Astrocyte (in vitro differentiated cells and primary cell): ENCODE measurements at regions not wholly inside any gene's neighbourhood (a gene's known extent, or its start where the extent isn't known, plus 50 kb on each side); places are given as distances from the start of the nearest gene placed in this dataset.

Experiments used
- DNase-seq: peaks from one replicate; pipeline ENCODE4 v3.0.0-alpha.2; 2010; ENCODE audit warnings: low read depth
- FAIRE-seq: peaks from 2 replicates; lab custom pipeline; 2011; peaks lifted over from hg19 to GRCh38; lab: Jason Lieb, UNC
- H2AFZ ChIP-seq: 2 replicates; pipeline ENCODE4 v1.6.0; 2012; ENCODE audit warnings: low read depth, low read length, inconsistent platforms
- H3K27ac ChIP-seq: 2 replicates; pipeline ENCODE4 v1.5.1; 2011; ENCODE audit warnings: low read depth, low read length, inconsistent platforms
- H3K27me3 ChIP-seq: 2 replicates; pipeline ENCODE4 v1.6.0; 2011; ENCODE audit warnings: low read length, inconsistent platforms; ENCODE audit not compliant: insufficient read depth
- H3K36me3 ChIP-seq: 2 replicates; pipeline ENCODE4 v1.5.1; 2011; ENCODE audit warnings: low read length, inconsistent platforms; ENCODE audit not compliant: insufficient read depth
- H3K4me1 ChIP-seq: 2 replicates; pipeline ENCODE4 v1.5.1; 2011; ENCODE audit warnings: low read length, inconsistent platforms; ENCODE audit not compliant: insufficient read depth
- H3K4me2 ChIP-seq: 2 replicates; pipeline ENCODE4 v1.6.0; 2012; ENCODE audit warnings: low read length, inconsistent platforms
- H3K4me3 ChIP-seq: 2 replicates; pipeline ENCODE4 v1.5.1; 2011; ENCODE audit warnings: low read depth, mild to moderate bottlenecking, low read length, inconsistent platforms; ENCODE audit not compliant: insufficient read depth
- H3K79me2 ChIP-seq: 2 replicates; pipeline ENCODE4 v1.6.0; 2012; ENCODE audit warnings: mild to moderate bottlenecking, low read length, inconsistent platforms; ENCODE audit not compliant: insufficient read depth
- H3K9ac ChIP-seq: 2 replicates; pipeline ENCODE4 v1.6.0; 2012; ENCODE audit warnings: mild to moderate bottlenecking, low read length, inconsistent platforms
- H3K9me3 ChIP-seq: 2 replicates; pipeline ENCODE4 v1.5.1; 2012; ENCODE audit warnings: low read depth, mild to moderate bottlenecking, low read length, inconsistent platforms; ENCODE audit not compliant: insufficient read depth
- H4K20me1 ChIP-seq: 2 replicates; pipeline ENCODE4 v1.6.0; 2012; ENCODE audit warnings: low read length, inconsistent platforms; ENCODE audit not compliant: insufficient read depth
- H3K27ac Mint-ChIP-seq: one replicate; pipeline ENCODE4 v1.8.0; 2021; ENCODE audit warnings: mild to moderate bottlenecking, mixed read lengths; ENCODE audit not compliant: unreplicated experiment
- H3K27me3 Mint-ChIP-seq: one replicate; pipeline ENCODE4 v1.8.0; 2021; ENCODE audit warnings: low read depth, mixed read lengths; ENCODE audit not compliant: unreplicated experiment
- H3K36me3 Mint-ChIP-seq: one replicate; pipeline ENCODE4 v1.8.0; 2021; ENCODE audit warnings: low read depth, mixed read lengths; ENCODE audit not compliant: unreplicated experiment
- H3K4me1 Mint-ChIP-seq: one replicate; pipeline ENCODE4 v1.8.0; 2021; ENCODE audit warnings: low read depth, mixed read lengths; ENCODE audit not compliant: unreplicated experiment
- H3K4me3 Mint-ChIP-seq: one replicate; pipeline ENCODE4 v1.8.0; 2021; ENCODE audit warnings: mild to moderate bottlenecking, moderate library complexity, mixed read lengths; ENCODE audit not compliant: unreplicated experiment
- H3K9me3 Mint-ChIP-seq: one replicate; pipeline ENCODE4 v1.8.0; 2021; ENCODE audit warnings: mild to moderate bottlenecking, mixed read lengths; ENCODE audit not compliant: unreplicated experiment
- EZH2 ChIP-seq: IDR thresholded peaks from 2 replicates; pipeline ENCODE4 v1.6.1; 2012; ENCODE audit warnings: mild to moderate bottlenecking, low read length, inconsistent platforms; ENCODE audit not compliant: insufficient read depth
- TF ChIP-seq, protein P1 (sequence below): IDR thresholded peaks from 2 replicates; pipeline ENCODE4 v1.5.1; 2011; ENCODE audit warnings: low read depth, mild to moderate bottlenecking, inconsistent platforms, low read length, moderate library complexity; ENCODE audit not compliant: insufficient read depth

DNA sequence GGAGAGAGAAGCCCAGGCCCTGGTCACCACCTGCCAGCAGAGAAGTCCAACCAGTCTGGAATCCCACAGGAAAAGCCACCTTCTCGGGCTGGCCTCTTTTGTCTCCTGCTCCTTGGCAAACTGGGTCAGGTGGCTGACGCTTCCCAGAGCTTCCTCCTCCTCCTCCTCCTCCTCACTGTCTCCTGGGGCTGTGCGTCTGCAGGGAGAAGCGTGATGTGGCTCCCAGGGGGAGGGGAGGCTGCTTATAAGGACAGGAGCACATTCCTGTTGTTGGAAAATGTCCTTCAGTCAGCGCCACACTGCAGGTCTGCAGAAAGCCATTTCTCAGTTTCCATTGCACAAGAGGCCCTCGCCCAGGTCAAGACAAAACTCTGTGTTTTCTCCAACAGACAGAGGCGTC is 1316.5 kb downstream of the BRD1 start:
- Histone ChIP-seq H3K9ac (no peak overlapping the region), H3K4me1 (no peaks in the 10 kb centered on the region), H4K20me1 (no peaks in the 10 kb centered on the region), H2AFZ (no peak overlapping the region), H3K9me3 (no peaks in the 10 kb centered on the region), H3K27ac (no peak overlapping the region), H3K27me3 (no peaks in the 10 kb centered on the region), H3K4me3 (no peak overlapping the region), H3K36me3 (no peaks in the 10 kb centered on the region), H3K79me2 (no peaks in the 10 kb centered on the region), H3K4me2 (no peak overlapping the region)
- TF ChIP-seq, protein P1, sequence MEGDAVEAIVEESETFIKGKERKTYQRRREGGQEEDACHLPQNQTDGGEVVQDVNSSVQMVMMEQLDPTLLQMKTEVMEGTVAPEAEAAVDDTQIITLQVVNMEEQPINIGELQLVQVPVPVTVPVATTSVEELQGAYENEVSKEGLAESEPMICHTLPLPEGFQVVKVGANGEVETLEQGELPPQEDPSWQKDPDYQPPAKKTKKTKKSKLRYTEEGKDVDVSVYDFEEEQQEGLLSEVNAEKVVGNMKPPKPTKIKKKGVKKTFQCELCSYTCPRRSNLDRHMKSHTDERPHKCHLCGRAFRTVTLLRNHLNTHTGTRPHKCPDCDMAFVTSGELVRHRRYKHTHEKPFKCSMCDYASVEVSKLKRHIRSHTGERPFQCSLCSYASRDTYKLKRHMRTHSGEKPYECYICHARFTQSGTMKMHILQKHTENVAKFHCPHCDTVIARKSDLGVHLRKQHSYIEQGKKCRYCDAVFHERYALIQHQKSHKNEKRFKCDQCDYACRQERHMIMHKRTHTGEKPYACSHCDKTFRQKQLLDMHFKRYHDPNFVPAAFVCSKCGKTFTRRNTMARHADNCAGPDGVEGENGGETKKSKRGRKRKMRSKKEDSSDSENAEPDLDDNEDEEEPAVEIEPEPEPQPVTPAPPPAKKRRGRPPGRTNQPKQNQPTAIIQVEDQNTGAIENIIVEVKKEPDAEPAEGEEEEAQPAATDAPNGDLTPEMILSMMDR = no peak
- no peak for TF ChIP-seq EZH2
- H3K9me3 Mint-ChIP-seq = no peaks in the 10 kb centered on the region
- peaks cover 3% of the 10 kb centered on the region for H3K4me1 Mint-ChIP-seq
- H3K27me3 Mint-ChIP-seq = peaks cover 10% of the 10 kb centered on the region
- FAIRE-seq = no peak
- DNase-seq = no peak
- no peak overlapping the region for H3K27ac Mint-ChIP-seq
- H3K4me3 Mint-ChIP-seq = no peak overlapping the region
- H3K36me3 Mint-ChIP-seq = no peaks in the 10 kb centered on the region

DNA sequence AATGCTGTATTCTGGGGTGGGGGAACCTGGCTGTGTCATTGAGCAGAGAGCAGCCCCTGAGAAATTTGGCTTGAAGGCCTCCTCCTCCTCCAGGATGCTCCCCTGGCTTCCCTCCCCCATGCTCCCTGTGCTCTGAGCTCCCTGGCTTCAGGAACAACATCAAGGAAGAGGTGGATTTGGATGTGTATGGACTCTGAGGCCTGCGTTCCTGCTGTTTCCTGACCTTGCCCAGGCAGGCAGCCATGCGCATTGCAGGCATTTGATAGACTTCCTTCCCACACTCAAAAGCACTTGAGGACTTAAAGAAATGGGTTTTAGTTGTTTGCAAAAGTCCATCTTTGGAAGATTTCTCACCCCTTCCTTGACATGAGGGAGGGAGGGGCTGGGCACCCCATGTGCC is 1317.1 kb downstream of the BRD1 start:
- H2AFZ ChIP-seq = no peak overlapping the region
- Mint-ChIP-seq H3K27ac (no peak overlapping the region), H3K27me3 (peaks cover 10% of the 10 kb centered on the region), H3K36me3 (no peaks in the 10 kb centered on the region), H3K4me1 (peaks cover 3% of the 10 kb centered on the region), H3K9me3 (no peaks in the 10 kb centered on the region), H3K4me3 (no peak overlapping the region)
- no peak overlapping the region for H3K9ac ChIP-seq
- DNase-seq = no peak
- no peak for TF ChIP-seq EZH2
- TF ChIP-seq, protein P1 = no peak
- H3K79me2 ChIP-seq = no peaks in the 10 kb centered on the region
- no peak overlapping the region for H3K4me2 ChIP-seq
- no peak overlapping the region for H3K4me3 ChIP-seq
- no peaks in the 10 kb centered on the region for H3K27me3 ChIP-seq
- no peaks in the 10 kb centered on the region for H4K20me1 ChIP-seq
- H3K9me3 ChIP-seq = no peaks in the 10 kb centered on the region
- no peaks in the 10 kb centered on the region for H3K36me3 ChIP-seq
- no peaks in the 10 kb centered on the region for H3K4me1 ChIP-seq
- no peak for FAIRE-seq
- H3K27ac ChIP-seq = no peak overlapping the region

DNA sequence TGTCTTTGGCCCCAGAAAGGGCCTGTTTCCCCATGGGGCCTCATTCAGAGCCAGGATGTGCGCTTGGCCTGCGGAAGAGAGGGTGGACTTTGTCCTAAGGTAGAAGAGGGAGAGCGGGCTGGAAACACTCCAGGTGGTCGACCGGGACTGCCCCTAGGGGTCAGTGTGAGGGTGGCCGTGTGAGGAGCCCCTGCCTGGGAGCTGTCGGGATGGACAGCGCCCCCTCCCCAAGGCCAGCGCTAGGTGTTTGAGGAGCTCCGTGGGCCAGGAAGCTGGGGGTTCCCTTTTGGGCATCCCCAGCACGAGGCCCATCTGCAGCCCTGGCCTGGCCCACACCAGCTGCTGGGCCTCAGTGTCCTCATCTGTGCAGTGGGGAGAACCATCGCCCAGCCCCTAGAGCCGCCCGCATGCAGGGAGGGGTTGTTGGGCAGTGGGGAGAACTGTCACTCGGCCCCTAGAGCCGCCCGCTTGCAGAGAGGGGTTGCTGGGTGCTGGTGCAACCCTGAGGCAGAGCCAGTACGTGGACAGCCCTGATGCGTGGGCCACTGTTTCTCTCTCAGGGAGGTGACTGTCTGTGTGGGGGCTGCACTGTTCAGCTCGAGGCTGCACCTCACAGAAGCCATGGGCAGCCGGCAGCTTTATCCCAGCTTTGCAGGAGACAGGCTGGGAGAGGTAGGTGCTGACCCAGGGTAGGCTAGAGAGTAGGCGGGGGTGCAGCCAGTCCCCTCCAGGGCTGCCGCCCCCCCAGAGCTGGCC is 1319.9 kb downstream of the BRD1 start:
- no peak overlapping the region for H3K4me3 Mint-ChIP-seq

More for the DNA sequence above, 1319.9 kb downstream of the BRD1 start:
- Histone ChIP-seq H3K4me1 (no peaks in the 10 kb centered on the region), H3K36me3 (no peaks in the 10 kb centered on the region), H3K9ac (no peak overlapping the region), H2AFZ (no peak overlapping the region), H3K4me3 (no peak overlapping the region), H3K4me2 (no peak overlapping the region), H3K79me2 (no peaks in the 10 kb centered on the region), H3K27me3 (no peaks in the 10 kb centered on the region), H4K20me1 (no peaks in the 10 kb centered on the region), H3K27ac (no peak overlapping the region), H3K9me3 (no peaks in the 10 kb centered on the region)
- FAIRE-seq (no peak), DNase-seq (no peak)
- Mint-ChIP-seq H3K9me3 (no peaks in the 10 kb centered on the region), H3K27ac (no peak overlapping the region), H3K27me3 (peaks cover 8% of the 10 kb centered on the region), H3K36me3 (no peaks in the 10 kb centered on the region), H3K4me1 (peaks cover 3% of the 10 kb centered on the region)
- TF ChIP-seq EZH2 = no peak
- TF ChIP-seq, protein P1 = no peak
